ENCODE measurements at regions not wholly inside any gene's neighbourhood (a gene's known extent, or its start where the extent isn't known, plus 50 kb on each side); places are given as distances from the start of the nearest gene placed in this dataset.
"Not testable (repeated sequence)": the region's sequence is repeated elsewhere in the genome, so short reads cannot be mapped to it uniquely, and the experiment has no call there.

DNA sequence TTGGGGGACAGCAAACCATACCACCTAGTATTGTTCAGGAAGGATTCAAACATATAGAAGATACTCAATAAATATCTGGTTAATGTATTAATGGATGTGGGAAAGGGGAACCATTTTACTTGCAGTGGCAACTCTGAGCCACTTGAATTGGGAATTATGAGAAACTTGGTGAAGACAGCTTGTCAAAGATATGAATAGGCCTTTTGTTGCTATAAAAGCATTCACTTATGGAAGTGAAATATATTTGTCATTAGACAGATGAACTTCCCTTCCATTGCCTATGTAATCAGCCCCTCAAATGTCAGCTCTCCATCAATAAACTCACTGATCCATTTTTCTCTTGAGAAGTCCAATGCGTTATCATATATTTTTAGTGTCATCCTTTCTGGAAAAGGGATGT is 56.1 kb downstream of the GPR85 start:
- DNase-seq (ENCODE audit: low read depth, low spot score): no peak
- no peak overlapping the region for H3K9ac ChIP-seq (ENCODE audit: control insufficient read depth, extremely low read depth, insufficient read depth, low read length)
- H3K27ac ChIP-seq (ENCODE audit: control insufficient read depth, insufficient read depth, low read length): no peak overlapping the region
- no peak overlapping the region for H2AFZ ChIP-seq (ENCODE audit: control insufficient read depth, low read length)
- H3K79me2 ChIP-seq (ENCODE audit: control insufficient read depth, insufficient read depth, low read length): no peaks in the 10 kb centered on the region
- no peaks in the 10 kb centered on the region for H3K9me1 ChIP-seq (ENCODE audit: control insufficient read depth, extremely low read depth, insufficient read depth, low read length)
- TF ChIP-seq, protein P1, sequence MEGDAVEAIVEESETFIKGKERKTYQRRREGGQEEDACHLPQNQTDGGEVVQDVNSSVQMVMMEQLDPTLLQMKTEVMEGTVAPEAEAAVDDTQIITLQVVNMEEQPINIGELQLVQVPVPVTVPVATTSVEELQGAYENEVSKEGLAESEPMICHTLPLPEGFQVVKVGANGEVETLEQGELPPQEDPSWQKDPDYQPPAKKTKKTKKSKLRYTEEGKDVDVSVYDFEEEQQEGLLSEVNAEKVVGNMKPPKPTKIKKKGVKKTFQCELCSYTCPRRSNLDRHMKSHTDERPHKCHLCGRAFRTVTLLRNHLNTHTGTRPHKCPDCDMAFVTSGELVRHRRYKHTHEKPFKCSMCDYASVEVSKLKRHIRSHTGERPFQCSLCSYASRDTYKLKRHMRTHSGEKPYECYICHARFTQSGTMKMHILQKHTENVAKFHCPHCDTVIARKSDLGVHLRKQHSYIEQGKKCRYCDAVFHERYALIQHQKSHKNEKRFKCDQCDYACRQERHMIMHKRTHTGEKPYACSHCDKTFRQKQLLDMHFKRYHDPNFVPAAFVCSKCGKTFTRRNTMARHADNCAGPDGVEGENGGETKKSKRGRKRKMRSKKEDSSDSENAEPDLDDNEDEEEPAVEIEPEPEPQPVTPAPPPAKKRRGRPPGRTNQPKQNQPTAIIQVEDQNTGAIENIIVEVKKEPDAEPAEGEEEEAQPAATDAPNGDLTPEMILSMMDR (optimal IDR thresholded peaks at IDR 0.05 in 1 of 3, IDR thresholded peaks at IDR 0.05 in 1 of 3, conservative IDR thresholded peaks at IDR 0.05 in 1 of 3; ENCODE audit: extremely low read depth in 1 of 3, insufficient read depth in 2 of 3, low read length in 3 of 3): no peak
- TF ChIP-seq EZH2 (IDR thresholded peaks at IDR 0.05; ENCODE audit: low read length): no peak
- dilution Hi-C loops (cut with MboI; ENCODE audit: extremely low pct_ligation_motif_present, low sequenced_read_pairs): no loop called here
- H4K20me1 ChIP-seq (ENCODE audit: control insufficient read depth, extremely low read depth, insufficient read depth, low read length): no peaks in the 10 kb centered on the region
- no peaks in the 10 kb centered on the region for H3K9me3 ChIP-seq (ENCODE audit: control insufficient read depth, low read depth, low read length)
- H3K27me3 ChIP-seq (ENCODE audit: control insufficient read depth, extremely low read depth, insufficient read depth, low read length): no peaks in the 10 kb centered on the region
- no peak for FAIRE-seq
- no peak overlapping the region for H3K4me3 ChIP-seq (ENCODE audit: control insufficient read depth in 2 of 3, extremely low read depth in 1 of 3, insufficient read depth in 2 of 3, low read depth in 1 of 3, low read length in 3 of 3)
- no peaks in the 10 kb centered on the region for H3K4me1 ChIP-seq (ENCODE audit: control insufficient read depth, extremely low read depth, insufficient read depth, low read length)
- no peak overlapping the region for H3K4me2 ChIP-seq (ENCODE audit: control insufficient read depth, extremely low read depth, insufficient read depth, low read depth, low read length)
- no peaks in the 10 kb centered on the region for H3K36me3 ChIP-seq (ENCODE audit: control insufficient read depth in 2 of 2, extremely low read depth in 1 of 2, insufficient read depth in 2 of 2, low read length in 2 of 2)

GRCh38 chr7:113026941-113027340 is 59.7 kb downstream of the GPR85 start:
- DNase-seq (ENCODE audit: low read depth, low spot score) (no peak), FAIRE-seq (no peak)
- Histone ChIP-seq H3K36me3 (ENCODE audit: control insufficient read depth in 2 of 2, extremely low read depth in 1 of 2, insufficient read depth in 2 of 2, low read length in 2 of 2) (no peaks in the 10 kb centered on the region), H3K9me3 (ENCODE audit: control insufficient read depth, low read depth, low read length) (no peaks in the 10 kb centered on the region), H3K4me1 (ENCODE audit: control insufficient read depth, extremely low read depth, insufficient read depth, low read length) (no peaks in the 10 kb centered on the region), H3K27me3 (ENCODE audit: control insufficient read depth, extremely low read depth, insufficient read depth, low read length) (no peaks in the 10 kb centered on the region), H3K4me2 (ENCODE audit: control insufficient read depth, extremely low read depth, insufficient read depth, low read depth, low read length) (no peak overlapping the region), H4K20me1 (ENCODE audit: control insufficient read depth, extremely low read depth, insufficient read depth, low read length) (no peaks in the 10 kb centered on the region), H3K9me1 (ENCODE audit: control insufficient read depth, extremely low read depth, insufficient read depth, low read length) (no peaks in the 10 kb centered on the region), H3K9ac (ENCODE audit: control insufficient read depth, extremely low read depth, insufficient read depth, low read length) (no peak overlapping the region), H3K79me2 (ENCODE audit: control insufficient read depth, insufficient read depth, low read length) (no peaks in the 10 kb centered on the region), H3K4me3 (ENCODE audit: control insufficient read depth in 2 of 3, extremely low read depth in 1 of 3, insufficient read depth in 2 of 3, low read depth in 1 of 3, low read length in 3 of 3) (no peak overlapping the region), H3K27ac (ENCODE audit: control insufficient read depth, insufficient read depth, low read length) (no peak overlapping the region), H2AFZ (ENCODE audit: control insufficient read depth, low read length) (no peak overlapping the region)
- TF ChIP-seq EZH2 (IDR thresholded peaks at IDR 0.05; ENCODE audit: low read length): no peak
- TF ChIP-seq, protein P1 (optimal IDR thresholded peaks at IDR 0.05 in 1 of 3, IDR thresholded peaks at IDR 0.05 in 1 of 3, conservative IDR thresholded peaks at IDR 0.05 in 1 of 3; ENCODE audit: extremely low read depth in 1 of 3, insufficient read depth in 2 of 3, low read length in 3 of 3): no peak
- dilution Hi-C loops (cut with MboI; ENCODE audit: extremely low pct_ligation_motif_present, low sequenced_read_pairs): no loop called here

GRCh38 chr7:113017144-113017857 is 69.3 kb downstream of the GPR85 start:
- H4K20me1 ChIP-seq (ENCODE audit: control insufficient read depth, extremely low read depth, insufficient read depth, low read length); H3K36me3 ChIP-seq (ENCODE audit: control insufficient read depth in 2 of 2, extremely low read depth in 1 of 2, insufficient read depth in 2 of 2, low read length in 2 of 2); FAIRE-seq; H3K79me2 ChIP-seq (ENCODE audit: control insufficient read depth, insufficient read depth, low read length); H3K9me1 ChIP-seq (ENCODE audit: control insufficient read depth, extremely low read depth, insufficient read depth, low read length); dilution Hi-C loops (cut with MboI; ENCODE audit: extremely low pct_ligation_motif_present, low sequenced_read_pairs); H3K27me3 ChIP-seq (ENCODE audit: control insufficient read depth, extremely low read depth, insufficient read depth, low read length); DNase-seq (ENCODE audit: low read depth, low spot score); H2AFZ ChIP-seq (ENCODE audit: control insufficient read depth, low read length); H3K4me3 ChIP-seq (ENCODE audit: control insufficient read depth in 2 of 3, extremely low read depth in 1 of 3, insufficient read depth in 2 of 3, low read depth in 1 of 3, low read length in 3 of 3); H3K9ac ChIP-seq (ENCODE audit: control insufficient read depth, extremely low read depth, insufficient read depth, low read length); H3K4me2 ChIP-seq (ENCODE audit: control insufficient read depth, extremely low read depth, insufficient read depth, low read depth, low read length); H3K27ac ChIP-seq (ENCODE audit: control insufficient read depth, insufficient read depth, low read length); H3K9me3 ChIP-seq (ENCODE audit: control insufficient read depth, low read depth, low read length): not testable (repeated sequence)
- H3K4me1 ChIP-seq (ENCODE audit: control insufficient read depth, extremely low read depth, insufficient read depth, low read length): peaks cover 11% of the 10 kb centered on the region

All from keratinocyte (primary cell).